Gastrocnemius medialis (tissue), 4 donors: ENCODE measurements at regions not wholly inside any gene's neighbourhood (a gene's known extent, or its start where the extent isn't known, plus 50 kb on each side); places are given as distances from the start of the nearest gene placed in this dataset.

Source experiments
- ATAC-seq, 2 donors: fragments of 150-250 bp; one replicate each; pipeline ENCODE4 v1.9.1; 2016
- DNase-seq, 2 donors: peaks; one replicate each; pipeline ENCODE4 v3.0.0-alpha.2; 2019
- H3K27ac ChIP-seq, 4 donors: fragments of 200-600 bp; sonication (generic); 1 replicate in 1 of 4; 2 replicates in 3 of 4; pipeline ENCODE4 v1.5.1; 2016 to 2018; ENCODE audit warnings: mild to moderate bottlenecking in 2 of 4, moderate library complexity in 1 of 4
- H3K27me3 ChIP-seq, 3 donors: fragments of 200-600 bp; sonication (generic) in 2 of 3; 1 replicate in 1 of 3; 2 replicates in 2 of 3; pipeline versions ENCODE4 v1.5.1 to v1.6.0; 2016 to 2019; ENCODE audit warnings: mild to moderate bottlenecking in 1 of 3, moderate library complexity in 1 of 3
- H3K36me3 ChIP-seq, 2 donors: fragments of 200-600 bp; sonication (generic) in 1 of 2; one replicate each; pipeline ENCODE4 v1.5.1; 2017 to 2018
- H3K4me1 ChIP-seq, 2 donors: fragments of 200-600 bp; sonication (generic) in 1 of 2; one replicate each; pipeline ENCODE4 v1.5.1; 2016 to 2017; ENCODE audit warnings: mild to moderate bottlenecking in 2 of 2
- H3K4me3 ChIP-seq, 4 donors: fragments of 200-600 bp; sonication (generic) in 3 of 4; 1 replicate in 1 of 4; 2 replicates in 3 of 4; pipeline ENCODE4 v1.5.1; 2016 to 2019; ENCODE audit warnings: mild to moderate bottlenecking in 2 of 4
- H3K9me3 ChIP-seq, 3 donors: fragments of 200-600 bp; sonication (generic) in 2 of 3; 1 replicate in 1 of 3; 2 replicates in 2 of 3; pipeline ENCODE4 v1.5.1; 2016 to 2019
- POLR2A ChIP-seq, 2 donors: fragments of 450-650 bp; IDR thresholded peaks; one replicate each; pipeline ENCODE4 v1.6.1; 2017; ENCODE audit warnings: antibody characterized with exemption in 2 of 2, mild to moderate bottlenecking in 2 of 2, moderate library complexity in 2 of 2
- in situ Hi-C, 4 donors: fragments of 200-750 bp; cut with MboI; loops; one replicate each; pipeline versions ENCODE4 v1.15.0 to v1.8.0; 2017; ENCODE audit warnings: low sequenced_read_pairs in 4 of 4
- intact Hi-C: fragments of 100-400 bp; cut with DNase I; formaldehyde crosslinking; loops from one replicate; pipeline ENCODE4 v1.15.1; 2023; ENCODE audit warnings: low total_unique reads
- TF ChIP-seq, protein P1 (sequence below), 5 experiments: fragments of 450-650 bp in 3 of 5; fragments of 200-600 bp in 2 of 5; sonication (generic) in 2 of 5; IDR thresholded peaks in 4 of 5; conservative IDR thresholded peaks in 1 of 5; 1 replicate in 4 of 5; 2 replicates in 1 of 5; pipeline ENCODE4 v1.5.1; 2016 to 2019; ENCODE audit warnings: antibody characterized with exemption in 5 of 5, mild to moderate bottlenecking in 3 of 5, moderate library complexity in 3 of 5

- in situ Hi-C loops, result no loop called here
- intact Hi-C loops, result no loop called here
- no peaks in the 10 kb centered on the region for H3K9me3 ChIP-seq
These were observed 130.1 kb downstream of the KLF12 start for GRCh38 chr13:74004109-74004508.

DNA sequence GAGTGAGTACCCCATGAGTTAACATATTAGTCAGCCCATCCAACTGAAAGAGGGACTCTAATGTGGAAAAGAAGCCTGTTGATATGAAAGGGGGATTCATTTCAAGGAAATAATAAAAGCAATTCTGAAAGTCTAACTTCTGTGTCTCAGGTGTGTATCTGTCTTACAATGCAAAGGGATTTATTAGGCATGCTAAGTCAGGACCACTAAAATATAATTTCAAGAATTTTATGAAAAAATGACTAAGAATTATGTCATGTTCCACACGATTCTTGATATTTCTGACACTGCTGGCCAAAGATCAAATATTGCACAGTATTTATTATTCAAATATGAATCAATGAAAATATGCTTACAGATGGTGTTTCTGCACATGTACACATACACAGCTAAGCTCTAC lies 130.8 kb downstream of the KLF12 start:
- no peak for TF ChIP-seq POLR2A (IDR thresholded peaks at IDR 0.05)
- TF ChIP-seq, protein P1, sequence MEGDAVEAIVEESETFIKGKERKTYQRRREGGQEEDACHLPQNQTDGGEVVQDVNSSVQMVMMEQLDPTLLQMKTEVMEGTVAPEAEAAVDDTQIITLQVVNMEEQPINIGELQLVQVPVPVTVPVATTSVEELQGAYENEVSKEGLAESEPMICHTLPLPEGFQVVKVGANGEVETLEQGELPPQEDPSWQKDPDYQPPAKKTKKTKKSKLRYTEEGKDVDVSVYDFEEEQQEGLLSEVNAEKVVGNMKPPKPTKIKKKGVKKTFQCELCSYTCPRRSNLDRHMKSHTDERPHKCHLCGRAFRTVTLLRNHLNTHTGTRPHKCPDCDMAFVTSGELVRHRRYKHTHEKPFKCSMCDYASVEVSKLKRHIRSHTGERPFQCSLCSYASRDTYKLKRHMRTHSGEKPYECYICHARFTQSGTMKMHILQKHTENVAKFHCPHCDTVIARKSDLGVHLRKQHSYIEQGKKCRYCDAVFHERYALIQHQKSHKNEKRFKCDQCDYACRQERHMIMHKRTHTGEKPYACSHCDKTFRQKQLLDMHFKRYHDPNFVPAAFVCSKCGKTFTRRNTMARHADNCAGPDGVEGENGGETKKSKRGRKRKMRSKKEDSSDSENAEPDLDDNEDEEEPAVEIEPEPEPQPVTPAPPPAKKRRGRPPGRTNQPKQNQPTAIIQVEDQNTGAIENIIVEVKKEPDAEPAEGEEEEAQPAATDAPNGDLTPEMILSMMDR (IDR thresholded peaks at IDR 0.05 in 4 of 5, conservative IDR thresholded peaks at IDR 0.05 in 1 of 5), result no peak
- peaks cover 19 to 36% of the 10 kb centered on the region in 2 donors for H3K4me1 ChIP-seq
- H3K27me3 ChIP-seq, result no peaks in the 10 kb centered on the region
- H3K36me3 ChIP-seq, result no peaks in the 10 kb centered on the region
- in situ Hi-C loops, result no loop called here
- DNase-seq (no peak), ATAC-seq (no peak)
- H3K27ac ChIP-seq, result no peak overlapping the region
- intact Hi-C loops, result no loop called here
- no peaks in the 10 kb centered on the region for H3K9me3 ChIP-seq
- no peak overlapping the region for H3K4me3 ChIP-seq

More at GRCh38 chr13:74004109-74004508, 130.1 kb downstream of the KLF12 start:
- Histone ChIP-seq H3K36me3 (no peaks in the 10 kb centered on the region), H3K4me3 (no peak overlapping the region), H3K27me3 (no peaks in the 10 kb centered on the region), H3K4me1 (peaks cover 19 to 29% of the 10 kb centered on the region in 2 donors), H3K27ac (no peak overlapping the region)
- DNase-seq (no peak), ATAC-seq (no peak)
- TF ChIP-seq POLR2A (IDR thresholded peaks at IDR 0.05), result no peak
- TF ChIP-seq, protein P1 (IDR thresholded peaks at IDR 0.05 in 4 of 5, conservative IDR thresholded peaks at IDR 0.05 in 1 of 5), result no peak

GRCh38 chr13:74000876-74001275 lies 133.3 kb downstream of the KLF12 start:
- H3K27me3 ChIP-seq, result no peaks in the 10 kb centered on the region
- no peak overlapping the region for H3K27ac ChIP-seq
- H3K9me3 ChIP-seq, result no peaks in the 10 kb centered on the region
- no peak for TF ChIP-seq POLR2A (IDR thresholded peaks at IDR 0.05)
- TF ChIP-seq, protein P1 (IDR thresholded peaks at IDR 0.05 in 4 of 5, conservative IDR thresholded peaks at IDR 0.05 in 1 of 5), result no peak
- no peak for ATAC-seq
- H3K4me3 ChIP-seq, result no peak overlapping the region
- peaks cover 22 to 33% of the 10 kb centered on the region in 2 donors for H3K4me1 ChIP-seq
- intact Hi-C loops (no loop called here), in situ Hi-C loops (no loop called here)
- no peaks in the 10 kb centered on the region for H3K36me3 ChIP-seq
- DNase-seq, result no peak

DNA sequence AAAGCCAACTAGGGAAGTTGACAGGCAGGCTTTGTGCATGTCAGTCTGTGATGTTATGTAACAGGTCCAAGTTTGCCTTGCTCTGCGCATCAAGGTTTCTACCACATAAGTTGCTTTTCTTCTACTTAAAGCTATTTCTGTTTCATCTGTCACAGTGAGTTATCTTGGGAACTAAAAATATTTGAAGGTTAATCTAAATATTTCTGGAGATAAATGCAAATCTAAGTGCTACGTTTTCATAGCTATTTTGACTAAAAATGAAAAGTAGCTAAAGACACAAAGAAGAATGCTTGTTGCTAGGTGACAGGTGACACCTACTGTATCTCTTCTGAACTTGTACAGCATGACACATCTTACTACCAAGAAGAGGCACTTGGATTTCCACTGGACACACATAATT lies 135.6 kb downstream of the KLF12 start:
- TF ChIP-seq POLR2A (IDR thresholded peaks at IDR 0.05), result no peak
- TF ChIP-seq, protein P1 (IDR thresholded peaks at IDR 0.05 in 4 of 5, conservative IDR thresholded peaks at IDR 0.05 in 1 of 5), result no peak
- no peaks in the 10 kb centered on the region for H3K27me3 ChIP-seq
- intact Hi-C loops (no loop called here), in situ Hi-C loops (no loop called here)
- no peak overlapping the region for H3K27ac ChIP-seq
- DNase-seq (no peak), ATAC-seq (no peak)
- no peaks in the 10 kb centered on the region for H3K9me3 ChIP-seq
- peaks cover 4 to 13% of the 10 kb centered on the region in 2 donors for H3K4me1 ChIP-seq
- H3K4me3 ChIP-seq, result no peak overlapping the region
- H3K36me3 ChIP-seq, result no peaks in the 10 kb centered on the region

GRCh38 chr13:73997964-73998363 lies 136.2 kb downstream of the KLF12 start:
- Histone ChIP-seq H3K4me3 (no peak overlapping the region), H3K27me3 (no peaks in the 10 kb centered on the region), H3K4me1 (peaks cover 4 to 13% of the 10 kb centered on the region in 2 donors), H3K36me3 (no peaks in the 10 kb centered on the region), H3K9me3 (no peaks in the 10 kb centered on the region), H3K27ac (no peak overlapping the region)
- DNase-seq (no peak), ATAC-seq (no peak)
- in situ Hi-C loops (no loop called here), intact Hi-C loops (no loop called here)
- no peak for TF ChIP-seq POLR2A (IDR thresholded peaks at IDR 0.05)
- TF ChIP-seq, protein P1 (IDR thresholded peaks at IDR 0.05 in 4 of 5, conservative IDR thresholded peaks at IDR 0.05 in 1 of 5), result no peak
